ENCODE measurements at regions not wholly inside any gene's neighbourhood (a gene's known extent, or its start where the extent isn't known, plus 50 kb on each side); places are given as distances from the start of the nearest gene placed in this dataset.

GRCh38 chr12:34188974-34189373 is 166.7 kb downstream of the ALG10 start:
- TF ChIP-seq POLR2A (IDR thresholded peaks at IDR 0.05) (no peak), CTCF (IDR thresholded peaks at IDR 0.05) (no peak)

Data from testis (tissue), 2 donors.